Endothelial cell of umbilical vein (primary cell): ENCODE measurements at regions not wholly inside any gene's neighbourhood (a gene's known extent, or its start where the extent isn't known, plus 50 kb on each side); places are given as distances from the start of the nearest gene placed in this dataset.

Experiments
- BruUV-seq: library from RNA; stranded (reverse); fragments of 400-500 nt; replicated peaks from 2 replicates; lab custom pipeline; 2021; lab: Mats Ljungman, UMichigan
- CTCF ChIA-PET: fragments of 300-600, 350-600 bp; sonication (Branson Sonifier 250); formaldehyde crosslinking; loops from one replicate; lab custom pipeline; 2021; ENCODE audit warnings: antibody characterized with exemption, inconsistent platforms; lab: Charles Lee
- POLR2A ChIA-PET: fragments of 300-600, 350-600 bp; sonication (Branson Sonifier 250); formaldehyde crosslinking; loops from one replicate; lab custom pipeline; 2021; ENCODE audit warnings: antibody characterized with exemption, inconsistent platforms; lab: Charles Lee
- DNase-seq: peaks from one replicate; pipeline ENCODE4 v3.0.0-alpha.2; 2011; ENCODE audit warnings: low read depth, low spot score
- FAIRE-seq: peaks from 2 replicates; lab custom pipeline; 2011; peaks lifted over from hg19 to GRCh38; lab: Jason Lieb, UNC
- H2AFZ ChIP-seq: 2 replicates; pipeline ENCODE4 v1.6.0; 2012; ENCODE audit warnings: low read depth, low read length, control low read depth, inconsistent platforms
- H3K27ac ChIP-seq: 2 replicates; pipeline ENCODE4 v1.5.1; 2011; ENCODE audit warnings: low read depth, mild to moderate bottlenecking, control low read depth, low read length, moderate library complexity; ENCODE audit not compliant: insufficient read depth
- H3K27me3 ChIP-seq, 2 experiments: 2 replicates each; pipeline versions ENCODE4 v1.6.0 to v1.6.1; 2011; ENCODE audit warnings: low read length in 2 of 2, mixed read lengths in 1 of 2; ENCODE audit not compliant: control insufficient read depth in 2 of 2, insufficient read depth in 2 of 2
- H3K36me3 ChIP-seq, 2 experiments: 2 replicates in 1 of 2; 3 replicates in 1 of 2; pipeline ENCODE4 v1.5.1; 2011; ENCODE audit warnings: low read length in 2 of 2, mild to moderate bottlenecking in 1 of 2, moderate library complexity in 1 of 2; ENCODE audit not compliant: control insufficient read depth in 2 of 2, insufficient read depth in 2 of 2; ENCODE audit errors: extremely low read depth in 1 of 2
- H3K4me1 ChIP-seq: 3 replicates; pipeline ENCODE4 v1.5.1; 2011; ENCODE audit warnings: mild to moderate bottlenecking, low read length; ENCODE audit not compliant: control insufficient read depth, insufficient read depth; ENCODE audit errors: extremely low read depth
- H3K4me2 ChIP-seq: 2 replicates; pipeline ENCODE4 v1.6.1; 2011; ENCODE audit warnings: low read length, control low read depth, mixed read lengths; ENCODE audit not compliant: insufficient read depth
- H3K4me3 ChIP-seq, 3 experiments: fragments of 200-600 bp in 1 of 3; sonication (generic), shearing (Covaris generic) in 1 of 3; replicated peaks in 1 of 3; 2 replicates each; pipeline ENCODE4 v1.5.1; 2011 to 2016; ENCODE audit warnings: control low read depth in 3 of 3, low read length in 3 of 3, mild to moderate bottlenecking in 2 of 3, inconsistent platforms in 1 of 3, low read depth in 1 of 3, moderate library complexity in 1 of 3; ENCODE audit not compliant: insufficient read depth in 1 of 3
- H3K79me2 ChIP-seq: 2 replicates; pipeline ENCODE4 v1.6.0; 2012; ENCODE audit warnings: low read length, inconsistent platforms; ENCODE audit not compliant: control insufficient read depth, insufficient read depth
- H3K9ac ChIP-seq: replicated peaks from 2 replicates; pipeline ENCODE3; 2011; ENCODE audit warnings: low read length, control low read depth; ENCODE audit not compliant: insufficient read depth; ENCODE audit errors: extremely low read depth
- H3K9me1 ChIP-seq: replicated peaks from 3 replicates; pipeline ENCODE4 v1.6.0; 2011; ENCODE audit warnings: mild to moderate bottlenecking, low read length; ENCODE audit not compliant: control insufficient read depth, insufficient read depth; ENCODE audit errors: extremely low read depth
- H3K9me3 ChIP-seq: replicated peaks from 2 replicates; pipeline ENCODE4 v1.5.1; 2012; ENCODE audit warnings: low read length, inconsistent platforms; ENCODE audit not compliant: control insufficient read depth, insufficient read depth
- H4K20me1 ChIP-seq: replicated peaks from 2 replicates; pipeline ENCODE3; 2011; ENCODE audit warnings: mild to moderate bottlenecking, low read length; ENCODE audit not compliant: control insufficient read depth, insufficient read depth; ENCODE audit errors: extremely low read depth
- EZH2 ChIP-seq: IDR thresholded peaks from 2 replicates; pipeline ENCODE4 v1.6.1; 2012; ENCODE audit warnings: borderline replicate concordance, low read depth, mild to moderate bottlenecking, moderate library complexity, low read length, inconsistent platforms; ENCODE audit not compliant: severe bottlenecking
- GATA2 ChIP-seq: IDR thresholded peaks from 2 replicates; pipeline ENCODE4 v1.7.0; 2011; ENCODE audit warnings: low read depth, mild to moderate bottlenecking, moderate library complexity, mixed read lengths, low read length; ENCODE audit not compliant: insufficient read length, insufficient read depth
- POLR2A ChIP-seq: IDR thresholded peaks from 2 replicates; pipeline ENCODE4 v1.6.1; 2012; ENCODE audit warnings: low read depth, mild to moderate bottlenecking, control low read depth, low read length
- POLR2AphosphoS5 ChIP-seq: IDR thresholded peaks from 2 replicates; pipeline ENCODE4 v1.6.1; 2012; ENCODE audit warnings: low read depth, mild to moderate bottlenecking, control low read depth, low read length, moderate library complexity; ENCODE audit not compliant: insufficient read depth
- dilution Hi-C: fragments of 300-500 bp; cut with MboI; formaldehyde crosslinking; loops from one replicate; pipeline ENCODE4 v1.15.0; 2019; ENCODE audit warnings: low sequenced_read_pairs; ENCODE audit not compliant: extremely low pct_ligation_motif_present
- intact Hi-C: fragments of 100-400 bp; cut with micrococcal nuclease; formaldehyde crosslinking; loops from one replicate; pipeline ENCODE4 v1.10.0; 2022

- H2AFZ ChIP-seq = no peak overlapping the region
- FAIRE-seq (no peak), DNase-seq (no peak)
- dilution Hi-C loops (no loop called here), intact Hi-C loops (no loop called here)
- H3K27me3 ChIP-seq = no peaks in the 10 kb centered on the region
- H4K20me1 ChIP-seq = no peaks in the 10 kb centered on the region
- H3K9me3 ChIP-seq = no peaks in the 10 kb centered on the region
- H3K4me1 ChIP-seq = peaks cover 7% of the 10 kb centered on the region
- H3K9me1 ChIP-seq = no peaks in the 10 kb centered on the region
- no peaks in the 10 kb centered on the region for H3K36me3 ChIP-seq
- H3K27ac ChIP-seq = no peak overlapping the region
- POLR2A ChIA-PET = no interaction called here
- no peak for TF ChIP-seq POLR2AphosphoS5
- no peak for TF ChIP-seq EZH2
- no peak for TF ChIP-seq POLR2A
- CTCF ChIA-PET = no interaction called here
- H3K4me3 ChIP-seq = no peak overlapping the region
- no peak overlapping the region for H3K9ac ChIP-seq
- no peak overlapping the region for H3K4me2 ChIP-seq
- BruUV-seq = no TSS peak
- H3K79me2 ChIP-seq = no peaks in the 10 kb centered on the region
These were observed 129.1 kb upstream of the LINC00305 start for GRCh38 chr18:64278026-64278425.

DNA sequence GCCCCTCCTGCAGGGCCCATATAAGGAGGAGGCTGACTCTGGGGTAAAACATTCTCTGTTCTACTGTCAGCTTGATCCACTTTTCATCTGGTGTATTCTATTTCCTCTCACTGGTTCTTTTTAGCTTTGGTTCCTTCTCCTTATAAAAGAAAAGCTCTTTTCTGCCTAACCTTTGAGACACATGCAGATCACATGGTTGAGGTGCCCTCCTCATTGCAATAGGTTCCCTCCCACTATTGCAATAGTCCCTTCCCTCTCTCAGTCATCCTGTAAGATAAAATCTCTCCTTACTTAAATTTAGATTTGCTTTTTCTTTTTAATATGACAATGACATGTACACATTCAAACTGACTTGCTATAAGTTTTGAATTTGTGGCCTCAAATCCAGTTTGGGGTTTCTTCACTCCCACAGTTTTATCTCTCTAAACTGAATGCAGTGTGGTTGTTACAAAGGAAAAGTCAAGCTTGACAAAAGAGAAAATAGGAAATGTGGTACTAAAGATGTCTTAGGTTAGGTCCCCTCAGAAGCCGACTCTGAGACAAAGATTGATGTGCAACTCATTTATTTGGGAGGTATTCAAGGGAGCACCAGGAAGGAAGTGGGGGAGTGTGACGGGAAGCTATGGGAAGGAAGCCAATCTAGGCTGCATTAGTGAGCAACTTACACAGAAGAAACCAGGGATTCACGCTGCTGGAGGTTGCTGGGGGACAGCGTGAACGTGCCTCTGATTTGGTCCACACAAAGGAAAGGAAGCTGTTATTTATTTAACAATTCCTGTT, 127.6 kb upstream of the LINC00305 start:
- FAIRE-seq = no peak

More for the DNA sequence above, 127.6 kb upstream of the LINC00305 start:
- TF ChIP-seq POLR2A = no peak
- peak; percentile 20 for TF ChIP-seq GATA2
- H2AFZ ChIP-seq = peak overlapping the region; percentile 63
- no TSS peak for BruUV-seq
- no peaks in the 10 kb centered on the region for H3K27me3 ChIP-seq
- no peaks in the 10 kb centered on the region for H3K36me3 ChIP-seq
- ChIA-PET POLR2A (no interaction called here), CTCF (no interaction called here)
- dilution Hi-C loops = no loop called here
- no peaks in the 10 kb centered on the region for H3K9me1 ChIP-seq
- no peaks in the 10 kb centered on the region for H3K9me3 ChIP-seq
- intact Hi-C loops = loop anchor here (1.0 to 2.0 kb wide), 2 partner anchors 56 to 129 kb away; no protein-coding TSS in a partner anchor
- peak; percentile 52 for DNase-seq
- H3K27ac ChIP-seq = no peak overlapping the region
- no peak overlapping the region for H3K4me3 ChIP-seq
- no peaks in the 10 kb centered on the region for H3K79me2 ChIP-seq
- H3K4me2 ChIP-seq = peak overlapping the region; percentile 39
- H3K4me1 ChIP-seq = peaks cover 7% of the 10 kb centered on the region
- H3K9ac ChIP-seq = no peak overlapping the region
- H4K20me1 ChIP-seq = no peaks in the 10 kb centered on the region
